ENCODE measurements at regions not wholly inside any gene's neighbourhood (a gene's known extent, or its start where the extent isn't known, plus 50 kb on each side); places are given as distances from the start of the nearest gene placed in this dataset.

DNA sequence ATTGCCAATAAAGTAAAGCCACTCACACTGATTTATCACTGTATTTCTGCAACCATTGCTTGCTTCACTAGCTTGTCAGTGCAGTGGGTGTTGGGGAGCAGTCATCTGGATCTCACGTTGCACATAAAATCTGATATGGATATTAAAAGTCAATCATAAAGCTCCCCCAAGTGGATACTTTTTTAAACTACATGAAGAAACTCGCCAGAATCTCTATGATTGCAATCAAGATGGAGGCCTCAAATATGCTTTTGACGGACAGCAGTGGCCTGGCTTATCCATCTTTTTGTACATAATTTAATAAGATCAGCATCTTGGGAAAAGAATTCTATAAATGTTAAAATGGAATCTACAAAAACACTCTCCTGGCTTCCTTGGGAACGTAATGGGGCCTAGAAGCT lies 137.7 kb downstream of the WT1 start:
- Histone ChIP-seq H3K4me3 (ENCODE audit: low read depth in 1 of 3, low read length in 3 of 3) (no peak overlapping the region), H3K27me3 (ENCODE audit: control insufficient read depth in 3 of 3, insufficient read depth in 3 of 3, low read length in 3 of 3) (no peaks in the 10 kb centered on the region), H3K4me1 (ENCODE audit: control insufficient read depth in 3 of 3, insufficient read depth in 2 of 3, low read depth in 1 of 3, low read length in 2 of 3) (no peaks in the 10 kb centered on the region), H3K9me3 (ENCODE audit: control insufficient read depth in 2 of 2, insufficient read depth in 1 of 2, low read depth in 1 of 2, low read length in 1 of 2) (no peaks in the 10 kb centered on the region), H3K36me3 (ENCODE audit: control insufficient read depth in 3 of 3, insufficient read depth in 2 of 3, low read depth in 1 of 3, low read length in 3 of 3) (no peaks in the 10 kb centered on the region), H3K27ac (ENCODE audit: low read depth in 1 of 3, low read length in 2 of 3) (no peak overlapping the region)
- WGBS, 3 donors = 22 to 33% (median 30%) methylated on average over 4 of the region's 4 CpGs
- FAIRE-seq (no peak), DNase-seq (peak in 1 of 2 donors; percentile 13)

DNA sequence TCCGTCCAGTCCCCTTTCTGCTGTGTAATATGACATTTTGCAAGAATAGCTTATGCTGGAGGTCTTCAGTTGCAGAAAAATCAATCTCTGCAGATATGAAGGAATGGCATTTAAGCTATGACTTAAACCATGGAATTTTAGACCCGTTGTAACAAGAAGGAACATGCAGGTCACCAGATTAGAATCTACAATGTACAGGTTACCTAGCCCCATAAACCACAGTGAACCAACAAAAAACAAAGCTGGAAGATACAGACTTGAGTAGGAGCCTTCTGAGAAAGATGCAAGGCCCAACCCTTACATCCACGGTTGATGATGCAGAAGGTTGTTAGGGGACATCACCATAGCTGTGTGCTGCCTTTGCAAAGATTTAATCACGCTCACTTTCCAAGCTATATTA lies 132.5 kb downstream of the WT1 start:
- peaks cover 0 to under 1% (median 0%) of the 10 kb centered on the region in 3 donors for H3K27me3 ChIP-seq (ENCODE audit: control insufficient read depth in 3 of 3, insufficient read depth in 3 of 3, low read length in 3 of 3)
- FAIRE-seq = no peak
- WGBS, 3 donors = 57 to 77% (median 65%) methylated on average over 4 of the region's 4 CpGs

GRCh38 chr11:32304521-32304920 lies 130.8 kb downstream of the WT1 start:
- FAIRE-seq (no peak), DNase-seq (no peak)
- Histone ChIP-seq H3K4me3 (ENCODE audit: low read depth in 1 of 3, low read length in 3 of 3) (no peak overlapping the region), H3K9me3 (ENCODE audit: control insufficient read depth in 2 of 2, insufficient read depth in 1 of 2, low read depth in 1 of 2, low read length in 1 of 2) (no peaks in the 10 kb centered on the region), H3K27ac (ENCODE audit: low read depth in 1 of 3, low read length in 2 of 3) (no peak overlapping the region), H3K36me3 (ENCODE audit: control insufficient read depth in 3 of 3, insufficient read depth in 2 of 3, low read depth in 1 of 3, low read length in 3 of 3) (no peaks in the 10 kb centered on the region), H3K27me3 (ENCODE audit: control insufficient read depth in 3 of 3, insufficient read depth in 3 of 3, low read length in 3 of 3) (peaks cover 0 to 3% (median 0%) of the 10 kb centered on the region in 3 donors), H3K4me1 (ENCODE audit: control insufficient read depth in 3 of 3, insufficient read depth in 2 of 3, low read depth in 1 of 3, low read length in 2 of 3) (no peaks in the 10 kb centered on the region)
- 70 to 82% (median 76%) methylated on average over 2 of the region's 2 CpGs for WGBS, 3 donors

More for the DNA sequence above, 132.5 kb downstream of the WT1 start:
- Histone ChIP-seq H3K9me3 (ENCODE audit: control insufficient read depth in 2 of 2, insufficient read depth in 1 of 2, low read depth in 1 of 2, low read length in 1 of 2) (no peaks in the 10 kb centered on the region), H3K4me3 (ENCODE audit: low read depth in 1 of 3, low read length in 3 of 3) (no peak overlapping the region), H3K27ac (ENCODE audit: low read depth in 1 of 3, low read length in 2 of 3) (no peak overlapping the region), H3K4me1 (ENCODE audit: control insufficient read depth in 3 of 3, insufficient read depth in 2 of 3, low read depth in 1 of 3, low read length in 2 of 3) (no peaks in the 10 kb centered on the region), H3K36me3 (ENCODE audit: control insufficient read depth in 3 of 3, insufficient read depth in 2 of 3, low read depth in 1 of 3, low read length in 3 of 3) (no peaks in the 10 kb centered on the region)
- no peak for DNase-seq

DNA sequence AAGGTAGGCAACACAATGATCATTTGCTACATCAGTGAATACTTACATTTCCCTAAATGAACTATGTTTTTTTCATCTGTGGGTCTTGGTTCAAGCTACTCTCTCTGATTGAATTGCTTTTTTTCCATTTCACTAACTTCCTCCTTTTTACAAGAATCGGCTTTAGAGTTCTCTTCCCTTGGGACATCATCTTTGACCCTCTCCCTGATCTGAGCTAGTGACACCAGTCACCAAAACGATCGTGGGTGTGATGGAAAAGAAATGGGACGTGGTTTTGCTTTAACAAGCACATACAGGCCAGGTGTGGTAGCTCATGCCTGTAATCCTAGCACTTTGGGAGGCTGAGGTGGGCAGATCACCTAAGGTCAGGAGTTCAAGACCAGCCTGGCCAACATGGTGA lies 129.9 kb downstream of the WT1 start:
- H3K4me1 ChIP-seq (ENCODE audit: control insufficient read depth in 3 of 3, insufficient read depth in 2 of 3, low read depth in 1 of 3, low read length in 2 of 3) = no peaks in the 10 kb centered on the region
- peaks cover 0 to 3% (median 0%) of the 10 kb centered on the region in 3 donors for H3K27me3 ChIP-seq (ENCODE audit: control insufficient read depth in 3 of 3, insufficient read depth in 3 of 3, low read length in 3 of 3)
- no peaks in the 10 kb centered on the region for H3K36me3 ChIP-seq (ENCODE audit: control insufficient read depth in 3 of 3, insufficient read depth in 2 of 3, low read depth in 1 of 3, low read length in 3 of 3)
- FAIRE-seq (no peak), DNase-seq (no peak)
- no peak overlapping the region for H3K27ac ChIP-seq (ENCODE audit: low read depth in 1 of 3, low read length in 2 of 3)
- 57 to 72% (median 67%) methylated on average over 4 of the region's 4 CpGs for WGBS, 3 donors
- H3K9me3 ChIP-seq (ENCODE audit: control insufficient read depth in 2 of 2, insufficient read depth in 1 of 2, low read depth in 1 of 2, low read length in 1 of 2) = no peaks in the 10 kb centered on the region
- no peak overlapping the region for H3K4me3 ChIP-seq (ENCODE audit: low read depth in 1 of 3, low read length in 3 of 3)

DNA sequence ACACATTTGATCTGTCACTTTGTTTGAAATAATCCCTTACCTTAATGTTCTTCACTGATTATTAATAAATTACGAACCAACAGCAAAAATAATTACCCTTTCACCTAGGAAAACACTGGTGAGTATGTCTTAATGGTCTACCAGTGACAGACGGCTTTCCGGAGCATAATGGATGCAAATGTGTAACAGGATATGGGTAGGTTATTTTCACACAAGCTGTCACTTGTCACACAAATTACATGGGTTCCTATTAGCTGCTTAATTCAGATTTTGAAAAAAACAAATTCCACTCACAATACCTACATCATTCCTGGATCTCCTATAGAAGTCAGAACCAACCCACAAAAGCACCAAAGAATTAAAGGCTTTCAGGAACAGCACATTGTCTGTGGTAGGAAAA lies 127.9 kb downstream of the WT1 start:
- H3K27ac ChIP-seq (ENCODE audit: low read depth in 1 of 3, low read length in 2 of 3) = no peak overlapping the region
- H3K9me3 ChIP-seq (ENCODE audit: control insufficient read depth in 2 of 2, insufficient read depth in 1 of 2, low read depth in 1 of 2, low read length in 1 of 2) = no peaks in the 10 kb centered on the region
- FAIRE-seq = no peak
- no peak overlapping the region for H3K4me3 ChIP-seq (ENCODE audit: low read depth in 1 of 3, low read length in 3 of 3)
- H3K4me1 ChIP-seq (ENCODE audit: control insufficient read depth in 3 of 3, insufficient read depth in 2 of 3, low read depth in 1 of 3, low read length in 2 of 3) = no peaks in the 10 kb centered on the region
- no peak for DNase-seq
- WGBS, 3 donors = 63 to 74% (median 69%) methylated on average over 3 of the region's 3 CpGs
- peaks cover 0 to 3% (median 3%) of the 10 kb centered on the region in 3 donors for H3K27me3 ChIP-seq (ENCODE audit: control insufficient read depth in 3 of 3, insufficient read depth in 3 of 3, low read length in 3 of 3)
- H3K36me3 ChIP-seq (ENCODE audit: control insufficient read depth in 3 of 3, insufficient read depth in 2 of 3, low read depth in 1 of 3, low read length in 3 of 3) = no peaks in the 10 kb centered on the region

- 75 to 85% (median 82%) methylated on average over 6 of the region's 6 CpGs for WGBS, 3 donors
- Histone ChIP-seq H3K4me3 (ENCODE audit: low read depth in 1 of 3, low read length in 3 of 3) (no peak overlapping the region), H3K9me3 (ENCODE audit: control insufficient read depth in 2 of 2, insufficient read depth in 1 of 2, low read depth in 1 of 2, low read length in 1 of 2) (no peaks in the 10 kb centered on the region), H3K27me3 (ENCODE audit: control insufficient read depth in 3 of 3, insufficient read depth in 3 of 3, low read length in 3 of 3) (peaks cover 0 to 3% (median 3%) of the 10 kb centered on the region in 3 donors), H3K4me1 (ENCODE audit: control insufficient read depth in 3 of 3, insufficient read depth in 2 of 3, low read depth in 1 of 3, low read length in 2 of 3) (no peaks in the 10 kb centered on the region), H3K36me3 (ENCODE audit: control insufficient read depth in 3 of 3, insufficient read depth in 2 of 3, low read depth in 1 of 3, low read length in 3 of 3) (no peaks in the 10 kb centered on the region), H3K27ac (ENCODE audit: low read depth in 1 of 3, low read length in 2 of 3) (no peak overlapping the region)
- DNase-seq (no peak), FAIRE-seq (no peak)
Measured at GRCh38 chr11:32307913-32308312, 127.4 kb downstream of the WT1 start.

DNA sequence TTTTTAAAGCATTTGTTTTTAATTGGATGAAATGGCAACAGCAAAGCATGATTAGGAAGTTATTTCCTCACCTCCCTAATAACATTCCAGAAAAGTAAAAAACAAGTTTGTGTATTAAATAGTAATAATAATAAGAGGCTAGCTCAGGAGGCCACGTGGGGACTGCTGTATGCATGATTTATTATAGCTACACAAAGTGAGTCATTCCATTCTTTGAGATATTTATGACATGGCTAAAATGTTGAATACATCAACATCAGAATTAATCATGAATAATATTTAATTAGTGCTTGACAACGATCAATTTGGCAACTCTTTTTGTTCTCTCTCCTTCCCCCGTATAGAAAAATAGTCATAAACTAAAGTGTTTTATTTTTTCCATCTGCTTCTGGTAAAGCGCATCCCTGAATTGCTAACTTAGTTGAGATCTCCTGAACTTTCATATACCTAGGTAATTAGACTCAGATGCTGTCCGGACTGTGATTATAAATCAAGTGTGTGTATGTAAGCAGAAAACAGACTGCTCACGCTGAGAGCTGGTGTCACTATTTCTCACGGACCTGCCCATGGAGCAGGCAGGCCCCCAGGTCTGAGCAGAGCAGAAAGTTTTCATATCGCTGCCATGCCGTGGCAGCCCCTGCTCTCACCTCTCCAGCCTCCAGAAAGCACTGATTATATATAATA lies 125.7 kb downstream of the WT1 start:
- WGBS, 3 donors = 52 to 61% (median 54%) methylated on average over 9 of the region's 9 CpGs
- Histone ChIP-seq H3K27ac (ENCODE audit: low read depth in 1 of 3, low read length in 2 of 3) (no peak overlapping the region), H3K27me3 (ENCODE audit: control insufficient read depth in 3 of 3, insufficient read depth in 3 of 3, low read length in 3 of 3) (peaks cover 0 to 5% (median 3%) of the 10 kb centered on the region in 3 donors), H3K4me1 (ENCODE audit: control insufficient read depth in 3 of 3, insufficient read depth in 2 of 3, low read depth in 1 of 3, low read length in 2 of 3) (no peaks in the 10 kb centered on the region), H3K9me3 (ENCODE audit: control insufficient read depth in 2 of 2, insufficient read depth in 1 of 2, low read depth in 1 of 2, low read length in 1 of 2) (no peaks in the 10 kb centered on the region), H3K4me3 (ENCODE audit: low read depth in 1 of 3, low read length in 3 of 3) (no peak overlapping the region), H3K36me3 (ENCODE audit: control insufficient read depth in 3 of 3, insufficient read depth in 2 of 3, low read depth in 1 of 3, low read length in 3 of 3) (no peaks in the 10 kb centered on the region)
- DNase-seq (no peak), FAIRE-seq (no peak)

GRCh38 chr11:32310214-32310601 lies 125.1 kb downstream of the WT1 start:
- Histone ChIP-seq H3K27ac (ENCODE audit: low read depth in 1 of 3, low read length in 2 of 3) (no peak overlapping the region), H3K36me3 (ENCODE audit: control insufficient read depth in 3 of 3, insufficient read depth in 2 of 3, low read depth in 1 of 3, low read length in 3 of 3) (no peaks in the 10 kb centered on the region), H3K4me3 (ENCODE audit: low read depth in 1 of 3, low read length in 3 of 3) (no peak overlapping the region), H3K9me3 (ENCODE audit: control insufficient read depth in 2 of 2, insufficient read depth in 1 of 2, low read depth in 1 of 2, low read length in 1 of 2) (no peaks in the 10 kb centered on the region), H3K27me3 (ENCODE audit: control insufficient read depth in 3 of 3, insufficient read depth in 3 of 3, low read length in 3 of 3) (peaks cover 0 to 5% (median 3%) of the 10 kb centered on the region in 3 donors), H3K4me1 (ENCODE audit: control insufficient read depth in 3 of 3, insufficient read depth in 2 of 3, low read depth in 1 of 3, low read length in 2 of 3) (no peaks in the 10 kb centered on the region)
- DNase-seq (no peak), FAIRE-seq (no peak)
- 54 to 70% (median 66%) methylated on average over 6 of the region's 6 CpGs for WGBS, 3 donors
